ENCODE measurements at regions not wholly inside any gene's neighbourhood (a gene's known extent, or its start where the extent isn't known, plus 50 kb on each side); places are given as distances from the start of the nearest gene placed in this dataset.

DNA sequence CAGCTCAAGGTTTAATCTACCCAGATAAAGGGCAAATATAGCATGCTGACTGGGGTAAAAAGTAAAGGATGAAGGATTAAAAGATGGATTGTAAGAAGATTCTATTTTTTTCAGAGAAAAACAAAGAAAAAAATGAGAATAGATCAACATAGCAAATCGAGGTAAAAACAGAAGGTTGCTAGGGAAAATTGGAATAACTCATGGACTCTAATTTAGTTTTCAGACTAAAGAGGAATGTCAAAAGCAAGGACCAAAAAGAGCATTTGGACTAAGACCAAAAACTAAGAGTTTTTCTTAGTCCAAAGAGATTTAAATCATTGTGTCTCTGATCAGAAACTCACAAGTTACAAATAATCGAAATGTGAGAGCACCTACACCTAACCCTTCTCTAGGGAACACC is 250.7 kb upstream of the PTPRD start (continued):
- TF ChIP-seq HMGXB4 (CRISPR knock-in tag; IDR thresholded peaks at IDR 0.05) = no peak
- no peak for TF ChIP-seq ZBTB43 (CRISPR knock-in tag; IDR thresholded peaks at IDR 0.05)
- no peak for TF ChIP-seq ETV6 (CRISPR knock-in tag; IDR thresholded peaks at IDR 0.05)
- TF ChIP-seq SOX15 (CRISPR knock-in tag; IDR thresholded peaks at IDR 0.05) = no peak
- no peak for TF ChIP-seq ZNF396 (CRISPR knock-in tag; IDR thresholded peaks at IDR 0.05; ENCODE audit: borderline replicate concordance)
- TF ChIP-seq ZNF512 (CRISPR knock-in tag; IDR thresholded peaks at IDR 0.05; ENCODE audit: borderline replicate concordance) = no peak
- no peak for TF ChIP-seq KAT7 (CRISPR knock-in tag; IDR thresholded peaks at IDR 0.05; ENCODE audit: borderline replicate concordance)
- TF ChIP-seq, protein P1, sequence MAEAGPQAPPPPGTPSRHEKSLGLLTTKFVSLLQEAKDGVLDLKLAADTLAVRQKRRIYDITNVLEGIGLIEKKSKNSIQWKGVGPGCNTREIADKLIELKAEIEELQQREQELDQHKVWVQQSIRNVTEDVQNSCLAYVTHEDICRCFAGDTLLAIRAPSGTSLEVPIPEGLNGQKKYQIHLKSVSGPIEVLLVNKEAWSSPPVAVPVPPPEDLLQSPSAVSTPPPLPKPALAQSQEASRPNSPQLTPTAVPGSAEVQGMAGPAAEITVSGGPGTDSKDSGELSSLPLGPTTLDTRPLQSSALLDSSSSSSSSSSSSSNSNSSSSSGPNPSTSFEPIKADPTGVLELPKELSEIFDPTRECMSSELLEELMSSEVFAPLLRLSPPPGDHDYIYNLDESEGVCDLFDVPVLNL (CRISPR knock-in tag; IDR thresholded peaks at IDR 0.05; ENCODE audit: borderline replicate concordance, low read depth) = no peak
- no peak for TF ChIP-seq TP53 (CRISPR knock-in tag; IDR thresholded peaks at IDR 0.05)
- no peak for TF ChIP-seq MYBL2 (CRISPR knock-in tag; IDR thresholded peaks at IDR 0.05)
- TF ChIP-seq PRRX2 (CRISPR knock-in tag; IDR thresholded peaks at IDR 0.05) = no peak
- TF ChIP-seq MXD4 (CRISPR knock-in tag; IDR thresholded peaks at IDR 0.05; ENCODE audit: borderline replicate concordance) = no peak
- no peak for TF ChIP-seq FOXJ3 (CRISPR knock-in tag; IDR thresholded peaks at IDR 0.05; ENCODE audit: borderline replicate concordance)

- ATAC-seq = no peak
- POLR2A ChIA-PET = no interaction called here
- no peak overlapping the region for H3K4me3 Mint-ChIP-seq
- H3K9me3 Mint-ChIP-seq = peaks cover 17% of the 10 kb centered on the region
- DNase-seq (ENCODE audit: low spot score) = no peak
- H3K27ac Mint-ChIP-seq = no peak overlapping the region
- peaks cover 9% of the 10 kb centered on the region for H3K4me1 Mint-ChIP-seq
- H3K27me3 Mint-ChIP-seq (ENCODE audit: low read depth) = 0 out of 2 replicates have a peak, but pooled peaks cover 3% of the 10 kb centered on the region
- CTCF ChIA-PET = no interaction called here
- peaks cover 11% of the 10 kb centered on the region for H3K36me3 Mint-ChIP-seq
- TF ChIP-seq ZNF281 (CRISPR knock-in tag; IDR thresholded peaks at IDR 0.05) (no peak), ZNF532 (CRISPR knock-in tag; IDR thresholded peaks at IDR 0.05; ENCODE audit: borderline replicate concordance) (no peak), ZNF317 (CRISPR knock-in tag; IDR thresholded peaks at IDR 0.05; ENCODE audit: borderline replicate concordance, low read depth) (no peak), IRF1 (CRISPR knock-in tag; IDR thresholded peaks at IDR 0.05) (no peak), ZNF512 (CRISPR knock-in tag; IDR thresholded peaks at IDR 0.05; ENCODE audit: borderline replicate concordance) (no peak), RORB (CRISPR knock-in tag; IDR thresholded peaks at IDR 0.05) (no peak), RELA (CRISPR knock-in tag; IDR thresholded peaks at IDR 0.05; ENCODE audit: borderline replicate concordance) (no peak)
- TF ChIP-seq, protein P2, sequence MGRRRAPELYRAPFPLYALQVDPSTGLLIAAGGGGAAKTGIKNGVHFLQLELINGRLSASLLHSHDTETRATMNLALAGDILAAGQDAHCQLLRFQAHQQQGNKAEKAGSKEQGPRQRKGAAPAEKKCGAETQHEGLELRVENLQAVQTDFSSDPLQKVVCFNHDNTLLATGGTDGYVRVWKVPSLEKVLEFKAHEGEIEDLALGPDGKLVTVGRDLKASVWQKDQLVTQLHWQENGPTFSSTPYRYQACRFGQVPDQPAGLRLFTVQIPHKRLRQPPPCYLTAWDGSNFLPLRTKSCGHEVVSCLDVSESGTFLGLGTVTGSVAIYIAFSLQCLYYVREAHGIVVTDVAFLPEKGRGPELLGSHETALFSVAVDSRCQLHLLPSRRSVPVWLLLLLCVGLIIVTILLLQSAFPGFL (CRISPR knock-in tag; IDR thresholded peaks at IDR 0.05; ENCODE audit: borderline replicate concordance) = no peak
Measured at GRCh38 chr9:10867194-10867593, 254.4 kb upstream of the PTPRD start.
